IPS DF 6.9 (cell line): ENCODE measurements at regions not wholly inside any gene's neighbourhood (a gene's known extent, or its start where the extent isn't known, plus 50 kb on each side); places are given as distances from the start of the nearest gene placed in this dataset.

Source experiments
- DNase-seq: peaks from one replicate; pipeline ENCODE4 v3.0.0-alpha.2; 2013; ENCODE audit warnings: low read depth, low spot score
- H3K27ac ChIP-seq: one replicate; pipeline ENCODE4 v1.5.1; 2013; ENCODE audit warnings: low read length, control low read depth
- H3K27me3 ChIP-seq: 2 replicates; pipeline ENCODE4 v1.6.1; 2013; ENCODE audit warnings: mild to moderate bottlenecking, low read length; ENCODE audit not compliant: control insufficient read depth, insufficient read depth
- H3K36me3 ChIP-seq: 2 replicates; pipeline ENCODE4 v1.6.1; 2013; ENCODE audit warnings: low read length; ENCODE audit not compliant: control insufficient read depth, insufficient read depth
- H3K4me1 ChIP-seq: 2 replicates; pipeline ENCODE4 v1.6.1; 2013; ENCODE audit warnings: low read length; ENCODE audit not compliant: control insufficient read depth, insufficient read depth
- H3K4me3 ChIP-seq: 2 replicates; pipeline ENCODE4 v1.5.1; 2013; ENCODE audit warnings: mild to moderate bottlenecking, low read length
- H3K9me3 ChIP-seq: 2 replicates; pipeline ENCODE4 v1.6.1; 2013; ENCODE audit warnings: low read length, inconsistent platforms; ENCODE audit not compliant: control insufficient read depth, insufficient read depth
- WGBS: extraction: QIAGEN DNeasy Blood & Tissue Kit; methylation state at CpG from one replicate; pipeline ENCODE4 v1.1.7; 2013; ENCODE audit warnings: mixed read lengths, missing lambda C conversion rate; ENCODE audit not compliant: insufficient read length, insufficient coverage; 5-methylcytosine and 5-hydroxymethylcytosine counted together

GRCh38 chr2:120465989-120466703 lies 120.2 kb downstream of the INHBB start:
- Histone ChIP-seq H3K27ac (no peak overlapping the region), H3K4me3 (no peak overlapping the region), H3K36me3 (no peaks in the 10 kb centered on the region), H3K9me3 (no peaks in the 10 kb centered on the region), H3K4me1 (peaks cover 5% of the 10 kb centered on the region), H3K27me3 (peaks cover 74% of the 10 kb centered on the region)
- WGBS = no CpG with 5 or more reads among the region's 25 CpGs
- peak; percentile 35 for DNase-seq

DNA sequence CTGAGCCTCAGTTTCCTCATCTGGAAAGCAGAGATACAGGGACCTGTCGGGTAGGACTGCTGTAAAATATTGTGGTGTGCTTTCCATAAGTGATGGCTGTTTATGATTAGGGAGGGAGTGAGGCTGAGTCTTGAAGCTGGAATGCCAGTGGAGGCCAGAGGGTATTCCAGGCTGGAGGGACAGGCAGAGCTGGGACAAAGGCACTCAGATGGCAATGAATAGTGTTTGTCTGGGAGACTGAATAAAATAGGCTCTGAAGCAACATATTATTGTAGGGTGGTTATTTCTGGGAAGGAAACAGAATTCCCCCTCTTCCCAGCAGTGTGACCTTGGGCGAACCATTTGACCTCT lies 120.7 kb downstream of the INHBB start:
- H3K9me3 ChIP-seq = no peaks in the 10 kb centered on the region
- H3K4me1 ChIP-seq = peaks cover 5% of the 10 kb centered on the region
- no peak overlapping the region for H3K27ac ChIP-seq
- H3K36me3 ChIP-seq = no peaks in the 10 kb centered on the region
- no CpG with 5 or more reads among the region's 2 CpGs for WGBS
- DNase-seq = no peak
- no peak overlapping the region for H3K4me3 ChIP-seq
- H3K27me3 ChIP-seq = peaks cover 74% of the 10 kb centered on the region

DNA sequence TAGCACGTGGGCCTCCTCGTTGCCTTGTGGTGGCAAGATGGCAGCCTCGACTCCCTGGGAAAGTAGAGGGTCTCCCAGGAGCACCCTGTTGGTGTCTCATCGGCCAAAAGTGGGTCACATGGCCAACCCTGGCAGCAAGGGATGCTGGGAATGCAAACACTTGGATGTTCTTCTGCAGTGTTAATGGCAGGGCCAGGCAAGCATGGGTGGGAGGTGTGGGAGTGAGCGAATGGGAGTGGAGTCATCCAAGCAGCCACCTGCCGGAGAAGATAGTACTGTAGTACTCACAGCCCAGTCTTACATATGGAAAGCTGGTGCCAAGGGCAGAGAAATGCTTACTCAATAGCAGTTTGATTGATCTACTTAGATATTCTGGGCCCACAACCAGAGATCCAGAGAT lies 122.2 kb downstream of the INHBB start:
- WGBS = no CpG with 5 or more reads among the region's 6 CpGs
- Histone ChIP-seq H3K27me3 (peaks cover 65% of the 10 kb centered on the region), H3K9me3 (no peaks in the 10 kb centered on the region), H3K4me1 (peaks cover 5% of the 10 kb centered on the region), H3K27ac (no peak overlapping the region), H3K36me3 (no peaks in the 10 kb centered on the region), H3K4me3 (no peak overlapping the region)
- DNase-seq = no peak

GRCh38 chr2:120469426-120469825 lies 123.5 kb downstream of the INHBB start:
- Histone ChIP-seq H3K4me1 (peaks cover 5% of the 10 kb centered on the region), H3K4me3 (no peak overlapping the region), H3K27ac (no peak overlapping the region), H3K27me3 (peaks cover 52% of the 10 kb centered on the region), H3K36me3 (no peaks in the 10 kb centered on the region), H3K9me3 (no peaks in the 10 kb centered on the region)
- DNase-seq = no peak
- no CpG with 5 or more reads among the region's 2 CpGs for WGBS

- no CpG with 5 or more reads among the region's 14 CpGs for WGBS
- DNase-seq = no peak
- no peak overlapping the region for H3K4me3 ChIP-seq
- H3K4me1 ChIP-seq = peaks cover 5% of the 10 kb centered on the region
- H3K36me3 ChIP-seq = no peaks in the 10 kb centered on the region
- H3K27me3 ChIP-seq = peaks cover 44% of the 10 kb centered on the region
- no peak overlapping the region for H3K27ac ChIP-seq
- no peaks in the 10 kb centered on the region for H3K9me3 ChIP-seq
These were observed 124.4 kb downstream of the INHBB start for GRCh38 chr2:120470041-120470965.

- no CpG with 5 or more reads among the region's 5 CpGs for WGBS
- no peak for DNase-seq
- Histone ChIP-seq H3K36me3 (no peaks in the 10 kb centered on the region), H3K4me3 (no peak overlapping the region), H3K27ac (no peak overlapping the region), H3K4me1 (peaks cover 3% of the 10 kb centered on the region), H3K9me3 (no peaks in the 10 kb centered on the region), H3K27me3 (peaks cover 41% of the 10 kb centered on the region)
These were observed 125.2 kb downstream of the INHBB start for GRCh38 chr2:120471166-120471565.

DNA sequence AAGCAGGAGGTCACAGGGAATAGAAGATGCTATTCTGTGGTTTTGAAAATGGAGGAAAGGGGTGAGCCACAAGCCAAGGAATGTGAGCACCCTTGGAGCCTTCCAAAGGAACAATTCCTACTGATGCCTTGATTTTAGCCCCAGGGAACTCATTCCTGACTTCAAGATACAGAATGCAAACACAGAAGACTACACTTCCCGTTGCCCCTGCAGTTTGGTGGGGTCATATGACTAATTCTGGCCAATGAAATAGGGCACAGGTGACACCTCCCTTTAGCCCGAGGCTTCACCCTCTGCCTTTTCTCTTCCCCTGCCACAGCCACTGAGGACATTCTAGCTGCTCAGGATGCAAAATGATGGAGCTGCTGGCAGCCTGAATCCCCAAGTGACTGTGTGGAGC lies 126.1 kb downstream of the INHBB start:
- no CpG with 5 or more reads among the region's 2 CpGs for WGBS
- Histone ChIP-seq H3K4me1 (no peaks in the 10 kb centered on the region; the same call in 1 of the 2 replicates), H3K36me3 (no peaks in the 10 kb centered on the region), H3K27ac (no peak overlapping the region), H3K4me3 (no peak overlapping the region), H3K27me3 (peaks cover 36% of the 10 kb centered on the region), H3K9me3 (no peaks in the 10 kb centered on the region)
- DNase-seq = no peak

- no peak overlapping the region for H3K4me3 ChIP-seq
- no CpG with 5 or more reads among the region's 12 CpGs for WGBS
- no peak for DNase-seq
- no peak overlapping the region for H3K27ac ChIP-seq
- H3K4me1 ChIP-seq = no peaks in the 10 kb centered on the region; the same call in 1 of the 2 replicates
- peaks cover 30% of the 10 kb centered on the region for H3K27me3 ChIP-seq
- H3K9me3 ChIP-seq = no peaks in the 10 kb centered on the region
- H3K36me3 ChIP-seq = no peaks in the 10 kb centered on the region
These were observed 127.0 kb downstream of the INHBB start for GRCh38 chr2:120472891-120473309.

- Histone ChIP-seq H3K4me1 (no peaks in the 10 kb centered on the region; the same call in 1 of the 2 replicates), H3K27me3 (peaks cover 23% of the 10 kb centered on the region), H3K4me3 (no peak overlapping the region), H3K9me3 (no peaks in the 10 kb centered on the region), H3K27ac (no peak overlapping the region), H3K36me3 (no peaks in the 10 kb centered on the region)
- no peak for DNase-seq
- WGBS = no CpG with 5 or more reads among the region's 16 CpGs
These were observed 127.8 kb downstream of the INHBB start for GRCh38 chr2:120473522-120474271.

GRCh38 chr2:120474486-120474885 lies 128.6 kb downstream of the INHBB start:
- H3K4me1 ChIP-seq = no peaks in the 10 kb centered on the region; the same call in 1 of the 2 replicates
- no peak overlapping the region for H3K27ac ChIP-seq
- no CpG with 5 or more reads among the region's 8 CpGs for WGBS
- H3K27me3 ChIP-seq = peaks cover 21% of the 10 kb centered on the region
- H3K36me3 ChIP-seq = no peaks in the 10 kb centered on the region
- H3K4me3 ChIP-seq = no peak overlapping the region
- no peaks in the 10 kb centered on the region for H3K9me3 ChIP-seq
- no peak for DNase-seq
